Activated B cell treated with CpG ODN at 0.5 μM for 24 hours (primary cell): ENCODE measurements at regions not wholly inside any gene's neighbourhood (a gene's known extent, or its start where the extent isn't known, plus 50 kb on each side); places are given as distances from the start of the nearest gene placed in this dataset.

Experiments
- ATAC-seq: fragments of 200-7000 bp; cut with Tn5 transposase; one replicate; pipeline ENCODE4 v1.10.0; 2021; ENCODE audit warnings: low read depth, mild to moderate bottlenecking, moderate library complexity
- CTCF ChIA-PET: fragments of 350-600 bp; sonication (Branson Sonifier 250); formaldehyde crosslinking; loops from one replicate; lab custom pipeline; 2021; ENCODE audit warnings: antibody characterized with exemption; lab: Charles Lee
- POLR2A ChIA-PET: fragments of 350-600 bp; sonication (Branson Sonifier 250); formaldehyde crosslinking; loops from one replicate; lab custom pipeline; 2021; ENCODE audit warnings: antibody characterized with exemption; lab: Charles Lee
- DNase-seq: peaks from one replicate; pipeline ENCODE4 v3.0.0; 2022
- H3K27ac Mint-ChIP-seq: one replicate; pipeline ENCODE4 v1.8.0; 2020; ENCODE audit warnings: mixed read lengths
- H3K27me3 Mint-ChIP-seq: one replicate; pipeline ENCODE4 v1.8.0; 2021; ENCODE audit warnings: mixed read lengths
- H3K36me3 Mint-ChIP-seq: one replicate; pipeline ENCODE4 v1.8.0; 2021; ENCODE audit warnings: low read depth, mixed read lengths
- H3K4me1 Mint-ChIP-seq: one replicate; pipeline ENCODE4 v1.8.0; 2021; ENCODE audit warnings: mixed read lengths
- H3K4me3 Mint-ChIP-seq: one replicate; pipeline ENCODE4 v1.8.0; 2020; ENCODE audit warnings: mild to moderate bottlenecking, mixed read lengths
- H3K9me3 Mint-ChIP-seq: one replicate; pipeline ENCODE4 v1.8.0; 2020; ENCODE audit warnings: mixed read lengths
- CTCF ChIP-seq: fragments of 200-600 bp; IDR thresholded peaks from one replicate; pipeline ENCODE4 v1.8.0; 2022; ENCODE audit warnings: antibody characterized with exemption, mild to moderate bottlenecking
- intact Hi-C: fragments of 100-400 bp; cut with micrococcal nuclease; formaldehyde crosslinking; loops from one replicate; pipeline ENCODE4 v1.15.1; 2024

- no peaks in the 10 kb centered on the region for H3K4me1 Mint-ChIP-seq
- no peaks in the 10 kb centered on the region for H3K36me3 Mint-ChIP-seq
- no peak for TF ChIP-seq CTCF
- CTCF ChIA-PET, result no interaction called here
- POLR2A ChIA-PET, result no interaction called here
- intact Hi-C loops, result no loop called here
- DNase-seq, result no peak
- H3K4me3 Mint-ChIP-seq, result no peak overlapping the region
- no peak for ATAC-seq
- H3K9me3 Mint-ChIP-seq, result peaks cover 5% of the 10 kb centered on the region
- H3K27ac Mint-ChIP-seq, result no peak overlapping the region
- no peaks in the 10 kb centered on the region for H3K27me3 Mint-ChIP-seq
Observed at GRCh38 chr20:6665621-6666355, 101.7 kb upstream of the BMP2 start.

DNA sequence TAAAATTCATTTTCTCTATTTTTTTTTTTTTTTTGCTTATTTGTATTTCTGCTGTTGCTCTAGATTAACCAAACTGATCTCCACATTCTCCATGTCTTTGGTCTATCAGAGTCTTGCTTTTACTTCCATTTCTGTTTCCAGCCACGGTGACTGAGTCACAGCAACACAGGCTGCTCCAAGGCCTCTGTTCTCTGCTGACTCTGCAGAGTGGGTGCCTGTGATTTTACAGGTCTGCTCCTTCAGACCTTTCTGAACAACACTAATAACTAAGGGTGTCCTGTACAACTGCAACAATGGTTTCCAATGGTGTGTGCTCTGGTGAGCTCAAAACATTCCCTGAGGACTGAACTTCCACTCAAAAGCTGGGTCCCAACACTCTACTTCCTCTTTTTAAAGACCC is 102.3 kb upstream of the BMP2 start:
- Mint-ChIP-seq H3K4me3 (no peak overlapping the region), H3K4me1 (no peaks in the 10 kb centered on the region), H3K9me3 (peaks cover 5% of the 10 kb centered on the region), H3K27ac (no peak overlapping the region), H3K27me3 (no peaks in the 10 kb centered on the region), H3K36me3 (no peaks in the 10 kb centered on the region)
- POLR2A ChIA-PET, result no interaction called here
- intact Hi-C loops, result no loop called here
- ATAC-seq (no peak), DNase-seq (no peak)
- no peak for TF ChIP-seq CTCF
- CTCF ChIA-PET, result no interaction called here

GRCh38 chr20:6664574-6664973 is 102.9 kb upstream of the BMP2 start:
- TF ChIP-seq CTCF, result no peak
- no peaks in the 10 kb centered on the region for H3K4me1 Mint-ChIP-seq
- no peak overlapping the region for H3K4me3 Mint-ChIP-seq
- no peak for DNase-seq
- no peaks in the 10 kb centered on the region for H3K36me3 Mint-ChIP-seq
- H3K27ac Mint-ChIP-seq, result no peak overlapping the region
- CTCF ChIA-PET, result no interaction called here
- no peak for ATAC-seq
- H3K27me3 Mint-ChIP-seq, result no peaks in the 10 kb centered on the region
- peaks cover 5% of the 10 kb centered on the region for H3K9me3 Mint-ChIP-seq
- POLR2A ChIA-PET, result no interaction called here
- intact Hi-C loops, result no loop called here

DNA sequence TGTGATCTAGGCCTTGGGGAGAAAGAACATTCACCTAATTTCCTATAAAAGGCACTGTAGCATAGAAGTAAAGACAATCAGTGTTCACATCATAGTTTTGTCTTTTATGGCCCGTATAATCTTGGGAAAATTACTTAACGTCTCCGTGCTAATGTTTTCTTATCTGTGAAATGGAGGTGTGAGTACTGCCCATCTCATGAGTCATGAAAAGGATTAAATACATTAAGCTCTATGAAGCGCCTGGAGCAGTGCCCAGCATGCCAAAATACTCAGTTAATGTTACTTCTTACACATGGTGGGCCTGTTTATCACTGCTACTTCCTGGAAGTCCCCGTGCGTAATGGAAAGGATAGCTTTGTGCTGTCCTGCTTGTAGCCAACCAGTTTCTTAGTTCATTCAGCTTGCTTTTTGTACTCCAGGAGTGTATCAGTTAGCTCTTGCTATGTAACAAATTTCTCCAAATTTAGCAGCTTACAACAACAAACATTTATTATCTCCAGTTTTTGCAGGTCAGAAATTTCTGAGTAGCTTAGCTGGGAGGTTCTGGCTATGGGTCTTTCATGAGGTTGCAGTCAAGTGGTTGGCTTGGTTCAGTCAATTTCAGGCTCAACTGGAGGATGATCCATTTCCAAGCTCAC is 103.6 kb upstream of the BMP2 start:
- ATAC-seq, result no peak
- no peak for DNase-seq
- CTCF ChIA-PET, result no interaction called here

More for the DNA sequence above, 103.6 kb upstream of the BMP2 start:
- POLR2A ChIA-PET, result no interaction called here
- Mint-ChIP-seq H3K4me3 (no peak overlapping the region), H3K27ac (no peak overlapping the region), H3K27me3 (no peaks in the 10 kb centered on the region), H3K36me3 (no peaks in the 10 kb centered on the region), H3K9me3 (peaks cover 5% of the 10 kb centered on the region), H3K4me1 (no peaks in the 10 kb centered on the region)
- intact Hi-C loops, result no loop called here
- TF ChIP-seq CTCF, result no peak
